ENCODE measurements at regions not wholly inside any gene's neighbourhood (a gene's known extent, or its start where the extent isn't known, plus 50 kb on each side); places are given as distances from the start of the nearest gene placed in this dataset.
"Not testable (repeated sequence)": the region's sequence is repeated elsewhere in the genome, so short reads cannot be mapped to it uniquely, and the experiment has no call there.

- no peak for DNase-seq (ENCODE audit: low read depth in 2 of 3, low spot score in 2 of 3)
These were observed 477.7 kb upstream of the ZMIZ1 start for GRCh38 chr10:78591066-78591465.

DNA sequence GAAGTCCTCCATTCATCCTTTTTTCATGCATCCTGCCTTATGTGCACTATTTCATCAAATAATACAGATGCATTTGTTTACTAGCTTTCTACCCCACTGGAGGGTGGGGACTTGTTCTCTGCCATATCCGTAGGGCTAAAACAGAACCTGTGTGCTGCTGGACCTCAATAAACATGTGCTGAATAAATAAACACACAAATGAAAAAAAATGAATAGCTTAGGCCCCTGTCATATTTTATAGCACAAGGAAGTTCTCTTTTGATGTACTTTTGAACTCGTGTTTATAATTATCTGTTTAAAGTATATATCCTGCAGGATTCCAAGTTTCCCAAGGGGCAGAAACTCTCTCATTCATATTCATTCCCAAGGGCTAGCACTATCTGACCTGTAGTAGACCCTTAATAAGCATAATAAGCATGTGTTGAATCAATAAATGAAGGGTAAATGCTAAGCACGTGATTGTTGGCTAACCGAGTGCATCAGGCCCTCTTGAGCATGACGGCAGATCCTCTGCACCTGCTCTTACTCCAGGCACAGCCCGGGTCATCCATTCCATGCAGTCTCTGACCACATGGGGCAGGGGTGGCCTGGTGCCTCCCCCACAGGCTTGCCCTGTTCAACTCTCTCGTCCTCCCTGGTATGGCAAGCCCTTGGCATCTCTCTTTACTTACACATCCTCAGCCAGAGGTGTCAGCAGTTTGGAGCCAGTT is 474.1 kb upstream of the ZMIZ1 start:
- DNase-seq (ENCODE audit: low read depth in 2 of 3, low spot score in 2 of 3) = no peak

- no peak for DNase-seq (ENCODE audit: low read depth in 2 of 3, low spot score in 2 of 3)
These were observed 473.5 kb upstream of the ZMIZ1 start for GRCh38 chr10:78595269-78595619.

DNA sequence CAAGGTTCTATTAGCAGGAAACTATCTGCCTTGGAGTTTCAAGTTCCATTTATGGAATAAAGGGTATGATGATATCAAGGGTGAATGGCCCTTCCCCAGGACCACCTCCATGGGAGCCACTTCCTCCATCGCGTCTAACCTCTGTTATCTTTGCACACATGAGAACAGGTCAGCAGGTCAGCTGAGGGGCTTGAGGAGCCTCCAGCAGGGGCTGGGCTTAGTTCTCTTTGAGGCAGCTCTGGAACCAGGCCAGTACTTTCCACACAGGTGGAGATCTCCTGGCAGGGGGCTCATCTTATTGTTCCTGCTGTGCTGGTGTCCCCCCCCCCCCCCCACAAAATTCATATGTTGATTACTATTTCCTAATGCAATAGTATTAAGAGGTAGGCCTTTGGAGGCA is 472.2 kb upstream of the ZMIZ1 start:
- no peak for DNase-seq (ENCODE audit: low read depth in 2 of 3, low spot score in 2 of 3)

GRCh38 chr10:78597796-78598555 is 470.8 kb upstream of the ZMIZ1 start:
- no peak for DNase-seq (ENCODE audit: low read depth in 2 of 3, low spot score in 2 of 3)

- DNase-seq (ENCODE audit: low read depth in 2 of 3, low spot score in 2 of 3) = no peak
These were observed 469.5 kb upstream of the ZMIZ1 start for GRCh38 chr10:78599122-78599853.

- no peak for DNase-seq (ENCODE audit: low read depth in 2 of 3, low spot score in 2 of 3)
These were observed 468.6 kb upstream of the ZMIZ1 start for GRCh38 chr10:78600121-78600665.

DNA sequence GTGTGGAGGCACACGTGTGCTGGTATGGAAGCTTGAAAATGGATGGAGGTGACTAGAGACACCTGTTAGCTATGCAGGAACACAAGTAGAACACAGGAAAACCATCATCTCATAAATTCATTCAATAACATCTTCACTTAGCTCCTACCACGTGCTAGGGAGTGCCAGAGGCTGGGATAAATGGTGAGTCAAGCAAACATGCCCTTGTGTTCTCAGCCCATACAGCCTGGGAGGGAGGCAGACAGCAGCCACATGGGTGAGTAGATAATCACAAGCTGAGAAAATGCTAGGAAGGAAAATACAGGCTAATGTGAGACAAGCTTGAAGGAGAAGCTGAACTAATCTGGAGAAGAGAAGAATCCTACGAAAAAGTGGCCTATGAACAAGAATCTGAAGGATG is 468.0 kb upstream of the ZMIZ1 start:
- DNase-seq (ENCODE audit: low read depth in 2 of 3, low spot score in 2 of 3) = no peak

- DNase-seq (ENCODE audit: low read depth in 2 of 3, low spot score in 2 of 3) = no peak
These were observed 466.4 kb upstream of the ZMIZ1 start for GRCh38 chr10:78602201-78602932.

DNA sequence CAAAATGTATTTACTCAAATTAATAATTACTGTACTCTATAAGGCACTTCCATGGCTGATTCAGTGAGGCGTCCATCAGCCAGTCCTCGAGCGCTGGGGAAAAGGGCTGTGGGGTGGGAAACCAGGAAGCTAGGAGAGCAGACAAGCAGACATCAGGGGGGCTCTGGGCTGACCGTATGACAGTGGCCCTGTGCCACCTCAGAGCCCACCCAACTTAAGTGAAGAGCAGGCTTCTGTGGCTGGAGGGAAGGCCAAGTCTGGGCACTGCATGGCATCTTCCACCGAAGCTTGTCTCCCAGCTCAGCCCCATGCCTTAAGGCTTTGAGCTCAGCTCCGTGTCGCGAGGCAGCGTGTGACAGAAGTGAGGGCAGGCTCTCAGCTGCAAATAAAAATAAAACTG is 464.5 kb upstream of the ZMIZ1 start:
- DNase-seq (ENCODE audit: low read depth in 2 of 3, low spot score in 2 of 3) = no peak

DNA sequence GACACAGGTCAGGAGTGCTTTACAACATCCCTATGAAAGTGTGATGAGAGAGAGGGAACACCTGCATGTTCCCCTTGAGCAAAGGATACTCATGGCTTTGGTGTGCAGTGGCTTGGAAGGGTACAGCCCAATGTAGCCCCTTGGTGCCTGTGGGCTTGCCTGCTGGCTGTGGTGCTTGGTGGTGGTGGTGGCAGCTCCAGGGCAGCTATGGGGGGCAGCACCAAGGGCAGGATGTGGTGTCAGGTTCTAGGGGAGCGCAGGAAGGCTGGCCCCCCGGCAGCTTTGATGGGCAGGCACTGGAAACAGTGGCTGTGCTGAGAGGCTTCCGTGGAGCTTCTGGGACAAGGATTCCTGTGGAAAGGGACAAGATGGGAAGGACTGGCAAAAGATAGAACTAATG is 464.0 kb upstream of the ZMIZ1 start:
- no peak for DNase-seq (ENCODE audit: low read depth in 2 of 3, low spot score in 2 of 3)

- no peak for DNase-seq (ENCODE audit: low read depth in 2 of 3, low spot score in 2 of 3)
These were observed 462.9 kb upstream of the ZMIZ1 start for GRCh38 chr10:78605800-78606350.

DNA sequence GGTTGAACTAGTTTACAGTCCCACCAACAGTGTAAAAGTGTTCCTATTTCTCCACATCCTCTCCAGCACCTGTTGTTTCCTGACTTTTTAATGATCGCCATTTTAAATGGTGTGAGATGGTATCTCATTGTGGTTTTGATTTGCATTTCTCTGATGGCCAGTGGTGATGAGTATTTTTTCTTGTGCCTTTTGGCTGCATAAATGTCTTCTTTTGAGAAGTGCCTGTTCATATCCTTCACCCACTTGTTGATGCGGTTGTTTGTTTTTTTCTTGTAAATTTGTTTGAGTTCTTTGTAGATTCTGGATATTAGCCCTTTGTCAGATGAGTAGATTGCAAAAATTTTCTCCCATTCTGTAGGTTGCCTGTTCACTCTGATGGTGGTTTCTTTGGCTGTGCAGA is 462.0 kb upstream of the ZMIZ1 start:
- DNase-seq (ENCODE audit: low read depth in 2 of 3, low spot score in 2 of 3) = not testable (repeated sequence)

DNA sequence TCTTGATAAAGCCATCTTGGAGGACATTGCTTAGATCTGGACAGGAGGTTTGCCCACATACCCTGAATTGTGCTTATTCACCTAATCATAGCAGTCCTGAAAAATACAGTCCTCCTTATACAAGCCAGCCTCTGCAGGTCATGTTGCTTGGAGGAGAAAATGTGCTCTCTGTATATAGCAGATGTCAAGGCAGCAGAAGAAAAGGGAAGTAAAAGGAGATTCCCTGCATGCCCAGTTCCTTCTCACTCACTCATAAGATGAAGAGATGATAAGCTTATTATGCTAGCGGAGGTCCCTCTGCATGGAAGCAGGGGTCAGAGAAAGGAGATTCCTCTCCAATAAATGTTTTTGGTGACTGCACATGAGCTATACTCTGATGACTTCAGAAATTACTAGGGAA is 458.8 kb upstream of the ZMIZ1 start:
- peak in 1 of 3 donors; percentile 47 for DNase-seq (ENCODE audit: low read depth in 2 of 3, low spot score in 2 of 3)

- no peak for DNase-seq (ENCODE audit: low read depth in 2 of 3, low spot score in 2 of 3)
These were observed 455.6 kb upstream of the ZMIZ1 start for GRCh38 chr10:78613132-78613531.

GRCh38 chr10:78614267-78614666 is 454.5 kb upstream of the ZMIZ1 start:
- DNase-seq (ENCODE audit: low read depth in 2 of 3, low spot score in 2 of 3) = no peak

DNA sequence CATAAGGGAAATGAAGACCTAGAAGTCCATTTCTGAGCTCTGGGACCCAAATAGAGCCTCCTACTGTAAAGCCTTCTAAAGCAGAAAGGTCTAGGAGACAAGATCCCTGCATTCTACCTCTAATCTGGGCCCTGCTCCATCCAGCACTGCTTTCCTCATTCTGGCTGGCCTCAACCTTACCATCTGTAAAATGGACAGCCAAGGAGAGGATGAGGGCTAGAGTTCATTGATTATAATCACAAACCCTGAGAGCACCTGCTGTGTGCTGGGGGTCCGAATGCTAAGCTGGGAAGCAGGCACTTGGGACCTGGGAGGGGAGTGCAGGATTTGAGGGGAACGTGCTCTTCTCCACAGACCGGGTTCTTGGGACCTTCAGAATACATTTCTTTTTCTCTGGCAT is 454.0 kb upstream of the ZMIZ1 start:
- DNase-seq (ENCODE audit: low read depth in 2 of 3, low spot score in 2 of 3) = no peak

GRCh38 chr10:78616125-78616695 is 452.6 kb upstream of the ZMIZ1 start:
- no peak for DNase-seq (ENCODE audit: low read depth in 2 of 3, low spot score in 2 of 3)

DNA sequence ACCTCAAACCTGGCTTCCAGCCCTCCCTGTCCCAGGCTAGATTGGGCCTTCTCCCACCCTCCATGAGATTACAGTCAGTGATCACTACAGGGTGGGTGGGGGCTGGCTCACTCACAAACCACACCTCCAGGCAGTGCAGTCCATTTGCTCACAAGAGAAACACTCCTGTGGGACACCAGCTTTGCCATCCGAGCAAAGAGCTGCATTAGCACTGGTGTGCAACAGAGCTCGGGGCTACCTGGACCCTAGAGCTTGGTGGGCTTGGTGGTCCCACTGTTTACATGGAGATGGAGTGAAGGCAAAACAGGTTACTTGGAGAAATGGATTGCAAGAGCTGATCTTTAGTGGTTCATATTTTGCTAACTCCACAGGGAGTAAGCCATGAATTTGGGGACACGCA is 451.7 kb upstream of the ZMIZ1 start:
- DNase-seq (ENCODE audit: low read depth in 2 of 3, low spot score in 2 of 3) = no peak

DNA sequence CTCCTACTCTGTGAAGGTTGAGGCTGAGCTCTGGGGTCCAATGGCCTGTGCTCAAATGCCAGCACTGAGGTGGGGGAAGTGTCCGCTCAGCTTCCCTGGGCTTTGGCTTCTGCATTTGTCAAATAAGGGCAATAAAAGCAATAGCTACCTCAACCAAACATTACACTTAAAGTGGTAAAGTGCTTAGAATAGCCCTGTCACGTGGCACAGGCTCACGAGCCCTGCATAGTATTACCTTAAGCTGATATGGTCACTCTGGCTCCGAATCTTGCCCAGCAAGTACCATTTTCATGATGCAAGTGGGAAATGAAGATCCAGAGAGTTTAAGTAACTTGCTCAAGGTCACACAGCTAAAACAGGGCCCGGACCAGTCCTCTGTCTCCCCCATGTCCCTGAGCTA is 451.1 kb upstream of the ZMIZ1 start:
- no peak for DNase-seq (ENCODE audit: low read depth in 2 of 3, low spot score in 2 of 3)

Measured in hematopoietic multipotent progenitor cell (in vitro differentiated cells).